GM18951 (cell line): ENCODE measurements at regions not wholly inside any gene's neighbourhood (a gene's known extent, or its start where the extent isn't known, plus 50 kb on each side); places are given as distances from the start of the nearest gene placed in this dataset.

Experiments used
- POLR2A ChIP-seq: IDR thresholded peaks from 4 replicates; pipeline ENCODE4 v1.6.1; 2011; ENCODE audit warnings: mild to moderate bottlenecking; ENCODE audit not compliant: insufficient read length, insufficient read depth; ENCODE audit errors: extremely low read depth
- in situ Hi-C: fragments of 300-500 bp; cut with MboI; formaldehyde crosslinking; loops from one replicate; pipeline ENCODE4 v1.12.0; 2022; ENCODE audit warnings: low sequenced_read_pairs, mixed read lengths, inconsistent platforms; ENCODE audit not compliant: unreplicated experiment

DNA sequence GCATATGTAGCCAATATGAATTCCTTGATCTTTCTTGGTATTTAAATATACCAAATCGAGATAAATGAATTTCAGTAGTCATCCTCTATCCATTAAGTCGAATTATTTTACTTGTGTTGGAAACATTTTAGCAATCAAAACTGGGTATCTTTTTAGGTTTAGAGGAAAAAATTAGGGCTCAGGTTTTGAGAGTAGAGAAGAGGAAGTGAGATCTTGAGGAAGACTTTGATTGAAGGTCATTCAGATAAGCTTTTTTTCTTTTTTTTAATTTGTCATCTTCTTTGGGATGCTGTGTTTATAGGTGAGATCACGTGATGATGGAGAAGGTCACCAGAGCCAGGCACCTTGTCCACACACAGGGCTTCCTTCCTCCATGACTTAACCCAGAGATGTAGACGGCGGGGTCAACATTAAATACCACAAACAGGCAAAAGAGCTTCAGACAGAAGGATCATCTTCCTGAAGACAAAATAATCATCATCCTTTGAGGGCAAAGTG is 750.1 kb downstream of the RNF144A start:
- TF ChIP-seq POLR2A: no peak
- in situ Hi-C loops: no loop called here

DNA sequence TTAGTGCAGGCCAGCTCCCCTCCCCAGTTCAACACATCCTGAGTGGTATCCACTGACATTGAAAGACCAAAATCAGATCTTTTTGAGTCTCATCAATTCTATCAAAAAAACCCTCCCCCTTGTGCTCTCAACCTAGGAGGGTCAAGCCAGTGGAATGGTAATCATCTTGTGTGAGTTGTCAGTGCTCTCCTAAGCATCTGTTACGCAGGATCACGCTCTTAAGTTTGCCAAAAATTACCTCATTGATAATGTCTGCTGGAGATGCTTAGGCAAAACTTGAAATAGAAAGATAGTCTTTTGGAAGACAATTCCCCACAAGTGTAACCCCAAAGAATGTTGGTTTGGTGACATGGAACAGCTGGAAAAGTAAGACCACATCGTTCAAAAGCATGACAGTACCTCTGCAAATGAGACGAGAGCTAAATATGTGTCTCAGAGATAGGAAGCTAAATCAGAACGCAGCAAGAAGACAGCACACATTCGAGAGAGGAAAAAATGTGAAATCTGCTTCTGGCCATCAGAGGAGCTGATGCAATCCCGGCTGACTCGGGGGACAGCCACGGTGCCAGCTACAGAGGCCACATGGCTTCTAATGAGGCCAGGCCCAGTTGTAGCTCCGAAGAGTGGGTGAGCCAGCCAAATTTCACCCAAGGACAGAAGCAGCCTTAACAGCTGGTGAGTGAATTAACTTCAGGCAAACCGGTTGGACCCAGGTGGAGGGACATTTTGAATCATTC is 753.9 kb downstream of the RNF144A start:
- in situ Hi-C loops: no loop called here
- TF ChIP-seq POLR2A: no peak

DNA sequence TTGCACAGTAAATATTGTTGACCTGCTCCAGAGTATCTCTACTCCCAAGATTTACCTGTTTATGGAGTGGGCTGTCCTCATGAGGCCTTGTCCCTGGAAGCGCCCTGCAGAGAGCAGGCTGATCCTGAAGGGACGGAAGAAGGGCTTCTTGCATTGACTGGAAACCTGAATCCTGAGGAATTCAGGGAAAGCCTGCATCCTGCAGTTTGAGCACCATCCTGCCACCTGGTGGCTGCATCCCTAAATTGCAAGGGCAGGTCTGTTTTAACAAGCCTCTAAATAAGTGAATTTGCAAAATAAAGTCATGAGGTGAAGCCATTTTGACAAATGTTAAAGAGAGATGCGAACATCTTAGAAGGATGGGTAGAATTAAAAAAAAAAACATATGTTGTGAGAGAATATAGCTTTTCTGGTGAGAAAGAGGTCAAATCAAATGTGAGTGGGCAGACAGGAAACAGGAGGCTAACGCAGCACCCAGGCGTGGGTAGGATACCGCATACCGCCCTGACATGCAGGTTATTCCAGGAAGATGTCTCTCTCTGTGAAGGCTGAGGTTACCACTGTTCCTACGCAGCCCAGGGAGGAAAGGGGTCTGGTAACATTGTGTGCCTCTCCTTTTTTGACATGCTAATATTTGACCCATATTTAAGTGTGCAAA is 754.9 kb downstream of the RNF144A start:
- in situ Hi-C loops: no loop called here
- no peak for TF ChIP-seq POLR2A

DNA sequence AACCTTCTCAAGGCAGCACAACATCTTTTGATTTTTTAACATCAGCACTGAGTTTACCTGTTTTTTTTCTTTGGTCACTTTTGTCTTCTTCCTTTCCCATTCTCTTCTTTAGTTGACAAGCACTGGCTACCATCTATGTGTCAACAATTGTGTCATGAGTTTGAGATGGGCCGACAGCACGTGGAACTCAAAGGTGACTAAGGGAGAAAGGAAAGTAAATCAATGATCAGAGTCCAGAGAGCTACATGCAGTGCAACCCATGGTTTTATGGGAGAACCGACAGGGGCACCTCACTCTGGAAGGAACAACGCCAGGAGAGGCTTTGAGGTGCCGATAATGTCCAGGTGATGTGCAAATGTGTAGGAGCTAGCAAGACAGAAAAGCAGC is 755.5 kb downstream of the RNF144A start:
- no peak for TF ChIP-seq POLR2A
- in situ Hi-C loops: no loop called here

DNA sequence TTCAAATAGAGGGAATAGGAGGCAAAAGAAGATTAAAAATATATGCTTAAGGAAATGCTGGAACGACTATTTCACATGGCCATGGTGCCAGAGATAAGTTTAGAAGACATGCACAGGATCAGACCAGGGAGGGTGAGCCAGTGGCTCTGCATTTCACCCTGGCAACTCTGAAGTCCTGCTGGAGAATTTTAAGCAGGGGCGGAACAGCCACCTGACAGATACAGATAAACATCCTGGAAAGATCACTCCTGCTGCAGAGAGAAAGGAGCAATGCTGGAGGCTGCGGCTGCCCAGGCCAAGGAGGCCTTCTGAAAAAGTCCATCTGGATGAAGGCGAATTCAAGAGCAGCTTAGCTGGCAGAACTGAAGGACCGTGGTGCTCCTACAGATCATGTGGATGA is 755.9 kb downstream of the RNF144A start:
- in situ Hi-C loops: no loop called here
- TF ChIP-seq POLR2A: no peak

DNA sequence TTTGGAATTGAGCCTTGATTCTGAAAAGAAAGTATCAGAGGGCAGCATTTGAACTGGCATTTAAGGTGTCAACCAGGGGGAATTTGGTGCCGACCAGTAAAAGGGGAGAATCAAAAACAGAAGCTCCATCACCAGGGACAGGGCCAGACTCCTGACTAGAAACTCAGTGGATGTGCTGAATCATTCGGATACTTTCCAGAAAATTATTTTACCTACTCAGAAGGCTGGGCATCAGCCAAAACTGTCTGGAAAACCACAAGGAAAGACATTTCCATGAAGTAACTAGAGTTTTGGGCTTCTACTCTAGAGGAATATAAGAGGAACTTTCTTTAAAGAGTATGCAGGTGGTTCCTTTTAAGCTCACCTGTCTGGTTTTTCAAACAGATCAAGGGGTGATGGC is 756.6 kb downstream of the RNF144A start:
- in situ Hi-C loops: no loop called here

DNA sequence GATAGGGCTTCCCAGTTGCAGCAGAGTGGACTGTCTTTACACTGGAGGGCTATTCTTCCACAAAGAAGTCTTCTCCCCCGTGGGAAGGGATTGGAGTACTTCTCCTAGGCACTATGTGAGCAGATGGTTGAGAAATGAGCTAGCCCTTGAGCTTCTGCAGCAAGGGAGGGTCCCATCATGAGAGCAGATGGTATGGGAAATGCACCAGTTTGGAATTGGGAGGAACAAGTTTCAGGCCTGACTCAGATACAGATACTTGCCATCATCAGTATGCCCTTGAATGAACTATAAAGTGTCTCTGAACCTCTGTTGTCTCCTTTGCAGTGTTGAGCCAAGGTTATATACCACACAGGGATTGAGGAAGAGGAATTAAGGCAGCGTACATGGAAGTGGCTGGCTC is 757.4 kb downstream of the RNF144A start:
- no peak for TF ChIP-seq POLR2A
- in situ Hi-C loops: no loop called here

More for the DNA sequence above, 756.6 kb downstream of the RNF144A start:
- no peak for TF ChIP-seq POLR2A

DNA sequence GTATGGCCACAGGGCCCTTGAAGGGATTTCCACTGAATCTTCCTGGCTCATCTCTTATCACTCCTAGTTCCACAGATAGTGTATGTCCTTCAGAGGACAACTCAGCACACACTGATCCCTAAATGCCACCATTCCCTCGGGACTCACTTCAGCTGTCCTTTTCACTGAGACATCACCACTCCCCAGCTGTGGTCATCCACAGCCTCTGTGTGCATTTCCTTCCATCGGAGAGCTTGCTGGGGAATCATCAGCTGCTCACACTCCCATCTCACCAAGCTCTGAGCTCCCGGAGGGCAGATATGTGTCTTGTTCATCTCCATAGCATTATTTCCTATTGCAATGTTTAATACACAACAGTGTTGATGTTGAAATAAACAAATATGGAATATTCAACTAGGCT is 759.5 kb downstream of the RNF144A start:
- in situ Hi-C loops: no loop called here
- TF ChIP-seq POLR2A: no peak

DNA sequence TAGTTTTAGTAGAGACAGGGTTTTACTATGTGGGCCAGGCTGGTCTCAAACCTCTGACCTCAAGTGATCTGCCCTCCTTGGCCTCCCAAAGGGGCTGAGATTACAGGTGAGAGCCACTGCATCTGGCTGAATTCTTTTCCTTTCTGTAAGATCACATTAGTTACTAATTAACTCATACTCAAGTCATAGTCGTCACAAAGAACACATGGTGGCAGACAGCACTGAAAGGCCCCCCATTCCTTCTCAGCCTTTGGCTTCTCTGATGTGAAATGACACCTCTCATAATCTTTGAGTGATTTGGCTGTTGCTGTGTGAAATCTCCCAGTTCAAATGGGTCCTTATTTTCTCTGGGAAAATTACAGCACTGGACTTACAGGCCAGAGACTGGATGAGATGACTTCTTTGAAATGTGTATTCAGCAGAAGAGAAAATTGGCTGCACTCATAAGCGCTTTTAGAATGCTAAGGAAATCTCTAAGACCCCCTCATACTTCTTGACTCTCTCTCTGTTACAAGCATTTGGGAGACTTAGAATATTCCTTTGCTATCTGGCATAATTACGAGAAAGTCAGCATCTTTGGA is 764.8 kb downstream of the RNF144A start:
- in situ Hi-C loops: no loop called here

DNA sequence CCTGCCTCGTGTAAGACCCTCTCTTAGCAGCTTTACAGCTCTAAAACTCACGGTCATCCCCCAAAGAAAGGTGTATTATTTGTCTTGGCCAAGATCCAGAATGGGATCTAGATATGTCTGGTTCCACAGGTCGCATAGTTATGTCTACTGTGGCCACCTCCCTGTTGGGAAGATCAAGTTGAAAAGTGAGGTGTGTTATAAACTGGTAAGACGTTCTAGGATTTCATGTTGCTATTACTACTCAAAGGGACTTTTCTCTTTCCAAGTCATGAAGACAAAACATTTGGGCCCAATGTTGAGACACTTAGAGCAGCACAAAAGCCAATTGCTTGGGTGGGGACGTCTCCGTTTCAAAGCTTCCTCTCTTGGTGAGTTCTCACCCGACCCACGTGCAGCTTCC is 766.0 kb downstream of the RNF144A start:
- in situ Hi-C loops: no loop called here
- no peak for TF ChIP-seq POLR2A

More for the DNA sequence above, 764.8 kb downstream of the RNF144A start:
- TF ChIP-seq POLR2A: no peak

DNA sequence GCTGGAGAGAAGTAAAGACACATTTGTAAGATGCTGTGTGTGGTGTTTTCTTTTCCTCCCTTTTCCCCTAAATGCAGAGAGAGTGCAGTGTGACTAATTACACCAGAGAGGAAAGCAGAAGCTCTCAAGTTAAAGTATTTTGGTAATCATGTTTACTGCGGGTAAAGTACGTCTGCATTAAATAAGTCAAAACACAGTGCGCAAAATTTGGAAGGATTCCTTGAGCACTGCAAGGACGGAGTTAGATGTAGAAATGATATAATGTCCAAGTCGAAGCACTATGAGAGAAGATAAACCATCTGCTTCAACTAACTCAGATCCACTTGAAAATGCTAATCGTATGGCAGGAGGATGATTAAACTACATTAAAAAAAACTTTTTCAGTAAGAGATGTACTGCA is 766.5 kb downstream of the RNF144A start:
- in situ Hi-C loops: no loop called here
- no peak for TF ChIP-seq POLR2A

DNA sequence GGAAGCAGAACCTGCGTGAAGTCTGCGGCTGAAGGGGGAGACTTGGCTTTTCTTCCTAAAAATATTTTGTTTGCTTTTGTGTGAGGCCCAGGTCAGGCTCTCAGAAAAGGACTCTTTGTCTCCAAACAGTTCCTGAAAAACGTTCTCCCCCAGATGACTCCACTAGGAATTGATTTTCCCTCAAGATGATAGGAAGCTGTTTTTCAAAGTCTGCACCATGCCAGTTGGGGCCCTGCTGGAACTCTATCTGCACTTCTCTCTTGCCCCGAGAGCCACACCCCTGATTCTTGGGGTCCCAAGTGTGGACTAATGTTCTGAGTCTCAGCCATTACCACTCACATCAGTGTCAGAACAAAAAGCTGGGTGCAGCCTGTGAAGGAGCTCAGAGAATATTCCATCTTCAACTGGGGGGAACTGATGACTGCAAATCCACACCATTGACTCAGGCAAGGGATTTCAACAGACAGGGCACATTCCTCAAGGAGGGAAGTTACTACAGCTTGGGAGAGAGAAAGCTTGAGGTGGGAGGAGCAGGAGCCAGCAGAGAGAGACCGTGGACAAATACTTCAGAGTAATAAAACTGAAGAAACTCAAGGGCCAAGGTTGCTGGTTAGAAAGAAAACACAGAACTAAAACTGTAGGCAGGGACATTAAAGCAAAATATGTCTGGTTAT is 768.3 kb downstream of the RNF144A start:
- TF ChIP-seq POLR2A: no peak
- in situ Hi-C loops: no loop called here

DNA sequence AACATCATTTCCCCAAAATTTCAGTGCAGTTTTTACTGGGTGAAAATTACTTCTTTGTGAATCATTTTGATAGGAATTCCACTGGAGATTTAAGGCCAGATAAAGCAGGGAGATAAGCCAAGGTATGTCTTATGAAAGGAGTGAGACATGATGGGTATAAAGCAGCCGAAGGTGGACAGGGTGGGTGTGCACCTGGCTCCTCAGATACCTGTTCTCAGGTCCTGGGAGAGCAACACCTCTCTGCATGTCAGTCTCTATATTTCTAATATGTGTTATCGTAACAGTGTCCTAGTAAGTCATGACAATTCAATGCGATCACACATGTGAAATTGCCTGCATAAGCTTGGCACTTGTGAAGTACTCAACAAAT is 768.8 kb downstream of the RNF144A start:
- in situ Hi-C loops: no loop called here
- TF ChIP-seq POLR2A: no peak

DNA sequence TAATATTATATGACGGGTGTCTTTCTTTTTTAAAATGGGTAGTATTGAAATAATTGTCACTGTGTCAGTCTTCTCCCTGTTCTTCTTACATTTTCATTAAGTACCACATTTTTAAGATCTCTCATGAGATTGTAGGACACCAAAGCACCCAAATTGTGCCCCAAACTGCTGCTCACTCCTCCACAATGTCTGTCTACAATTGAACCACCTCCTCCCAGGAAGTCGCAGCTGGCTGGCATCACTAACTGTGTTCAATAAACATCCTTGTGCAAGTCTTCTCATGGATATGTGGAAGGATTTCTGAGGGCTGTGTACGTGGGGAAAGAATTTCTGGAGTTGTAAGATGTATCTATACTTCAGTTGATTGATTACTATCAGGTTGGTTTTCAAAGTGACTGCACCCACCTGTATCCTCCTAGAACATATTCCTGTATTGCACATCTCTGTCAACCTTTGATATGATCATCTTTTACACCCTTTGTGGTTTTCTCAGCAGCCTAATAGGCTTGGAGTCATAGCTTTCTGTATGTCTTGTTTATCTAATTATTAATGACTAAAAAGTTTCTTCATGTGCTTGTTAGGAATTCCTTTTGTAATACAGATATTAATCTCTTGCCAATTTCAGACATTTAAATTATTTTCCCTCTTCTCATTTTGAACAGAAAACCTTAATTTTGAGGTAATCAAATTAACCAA is 774.9 kb downstream of the RNF144A start:
- in situ Hi-C loops: no loop called here
- TF ChIP-seq POLR2A: no peak
